CD14-positive monocyte (primary cell): ENCODE measurements at regions not wholly inside any gene's neighbourhood (a gene's known extent, or its start where the extent isn't known, plus 50 kb on each side); places are given as distances from the start of the nearest gene placed in this dataset.

Experiments
- DNase-seq, 3 donors: peaks; one replicate each; pipeline ENCODE4 v3.0.0-alpha.2; 2011 to 2022
- H2AFZ ChIP-seq: 2 replicates; pipeline ENCODE4 v1.6.0; 2012; ENCODE audit warnings: mild to moderate bottlenecking, low read depth, low read length, inconsistent platforms; ENCODE audit not compliant: insufficient read depth, poor library complexity, severe bottlenecking
- H3K27ac ChIP-seq, 2 donors: 1 replicate in 1 of 2; 2 replicates in 1 of 2; pipeline ENCODE4 v1.5.1; 2012 to 2013; ENCODE audit warnings: low read length in 2 of 2, control low read depth in 1 of 2, inconsistent platforms in 1 of 2, low read depth in 1 of 2, mild to moderate bottlenecking in 1 of 2
- H3K27me3 ChIP-seq, 2 donors: one replicate each; pipeline versions ENCODE4 v1.6.0 to v1.6.1; 2011 to 2013; ENCODE audit warnings: low read length in 2 of 2; ENCODE audit not compliant: control insufficient read depth in 2 of 2, insufficient read depth in 2 of 2
- H3K36me3 ChIP-seq, 2 donors: replicated peaks in 1 of 2; 1 replicate in 1 of 2; 2 replicates in 1 of 2; pipeline versions ENCODE4 v1.5.1 to v1.6.1; 2012 to 2013; ENCODE audit warnings: low read length in 2 of 2, control low read depth in 1 of 2, inconsistent platforms in 1 of 2, mild to moderate bottlenecking in 1 of 2; ENCODE audit not compliant: insufficient read depth in 2 of 2, control insufficient read depth in 1 of 2
- H3K4me1 ChIP-seq, 2 donors: 1 replicate in 1 of 2; 2 replicates in 1 of 2; pipeline versions ENCODE4 v1.5.1 to v1.6.1; 2012 to 2013; ENCODE audit warnings: low read length in 2 of 2, control low read depth in 1 of 2, inconsistent platforms in 1 of 2, mild to moderate bottlenecking in 1 of 2, moderate library complexity in 1 of 2; ENCODE audit not compliant: insufficient read depth in 2 of 2, control insufficient read depth in 1 of 2
- H3K4me2 ChIP-seq: replicated peaks from 2 replicates; pipeline ENCODE3; 2012; ENCODE audit warnings: low read length, moderate library complexity, mild to moderate bottlenecking; ENCODE audit not compliant: poor library complexity, severe bottlenecking; ENCODE audit errors: extremely low read depth
- H3K4me3 ChIP-seq, 3 experiments: fragments of 200-600 bp in 1 of 3; sonication (generic) in 1 of 3; replicated peaks in 1 of 3; 1 replicate in 2 of 3; 2 replicates in 1 of 3; pipeline ENCODE4 v1.5.1; 2011 to 2013; ENCODE audit warnings: low read length in 3 of 3, mild to moderate bottlenecking in 3 of 3, control low read depth in 2 of 3, low read depth in 2 of 3, inconsistent platforms in 1 of 3, moderate library complexity in 1 of 3
- H3K79me2 ChIP-seq: 2 replicates; pipeline ENCODE4 v1.6.0; 2012; ENCODE audit warnings: mild to moderate bottlenecking, control low read depth, inconsistent platforms, low read length, moderate library complexity; ENCODE audit not compliant: insufficient read depth
- H3K9ac ChIP-seq: 2 replicates; pipeline ENCODE4 v1.6.0; 2017; ENCODE audit warnings: low read length, mild to moderate bottlenecking; ENCODE audit not compliant: insufficient read depth, poor library complexity, severe bottlenecking
- H3K9me3 ChIP-seq, 2 donors: replicated peaks in 1 of 2; 1 replicate in 1 of 2; 2 replicates in 1 of 2; pipeline versions ENCODE4 v1.5.1 to v1.6.1; 2012 to 2013; ENCODE audit warnings: low read length in 2 of 2, control low read depth in 1 of 2; ENCODE audit not compliant: control insufficient read depth in 1 of 2, insufficient read depth in 1 of 2
- H4K20me1 ChIP-seq: 2 replicates; pipeline ENCODE4 v1.6.0; 2012; ENCODE audit warnings: mild to moderate bottlenecking, low read length, control low read depth, moderate library complexity; ENCODE audit not compliant: insufficient read depth
- H3K27ac Mint-ChIP-seq, 7 donors: one replicate each; pipeline ENCODE4 v1.8.0; 2020; ENCODE audit warnings: mild to moderate bottlenecking in 7 of 7, mixed read lengths in 7 of 7, moderate library complexity in 6 of 7, inconsistent platforms in 2 of 7
- H3K27me3 Mint-ChIP-seq, 3 donors: one replicate each; pipeline ENCODE4 v1.8.0; 2021 to 2022; ENCODE audit warnings: low read depth in 3 of 3, mild to moderate bottlenecking in 3 of 3, mixed read lengths in 3 of 3, moderate library complexity in 3 of 3, inconsistent platforms in 1 of 3
- H3K36me3 Mint-ChIP-seq, 2 donors: one replicate each; pipeline ENCODE4 v1.8.0; 2020; ENCODE audit warnings: mixed read lengths in 2 of 2, inconsistent platforms in 1 of 2, mild to moderate bottlenecking in 1 of 2
- H3K4me1 Mint-ChIP-seq: one replicate; pipeline ENCODE4 v1.8.0; 2020; ENCODE audit warnings: mild to moderate bottlenecking, mixed read lengths
- H3K4me3 Mint-ChIP-seq, 2 donors: one replicate each; pipeline ENCODE4 v1.8.0; 2020; ENCODE audit warnings: mild to moderate bottlenecking in 2 of 2, mixed read lengths in 2 of 2, moderate library complexity in 1 of 2
- H3K9me3 Mint-ChIP-seq, 7 donors: one replicate each; pipeline ENCODE4 v1.8.0; 2020 to 2022; ENCODE audit warnings: mixed read lengths in 7 of 7, mild to moderate bottlenecking in 6 of 7, moderate library complexity in 6 of 7, inconsistent platforms in 2 of 7
- WGBS: methylation state at CpG from one replicate; pipeline ENCODE4 v1.1.5; 2013; ENCODE audit warnings: missing lambda C conversion rate; ENCODE audit not compliant: insufficient coverage; 5-methylcytosine and 5-hydroxymethylcytosine counted together
- intact Hi-C, 2 donors: fragments of 100-400 bp; cut with micrococcal nuclease; formaldehyde crosslinking; loops; one replicate each; pipeline versions ENCODE4 v1.15.0 to v1.15.1; 2023
- TF ChIP-seq, protein P1 (sequence below): fragments of 200-600 bp; IDR thresholded peaks from one replicate; pipeline ENCODE4 v1.8.0; 2022; ENCODE audit warnings: antibody characterized with exemption, mild to moderate bottlenecking

DNA sequence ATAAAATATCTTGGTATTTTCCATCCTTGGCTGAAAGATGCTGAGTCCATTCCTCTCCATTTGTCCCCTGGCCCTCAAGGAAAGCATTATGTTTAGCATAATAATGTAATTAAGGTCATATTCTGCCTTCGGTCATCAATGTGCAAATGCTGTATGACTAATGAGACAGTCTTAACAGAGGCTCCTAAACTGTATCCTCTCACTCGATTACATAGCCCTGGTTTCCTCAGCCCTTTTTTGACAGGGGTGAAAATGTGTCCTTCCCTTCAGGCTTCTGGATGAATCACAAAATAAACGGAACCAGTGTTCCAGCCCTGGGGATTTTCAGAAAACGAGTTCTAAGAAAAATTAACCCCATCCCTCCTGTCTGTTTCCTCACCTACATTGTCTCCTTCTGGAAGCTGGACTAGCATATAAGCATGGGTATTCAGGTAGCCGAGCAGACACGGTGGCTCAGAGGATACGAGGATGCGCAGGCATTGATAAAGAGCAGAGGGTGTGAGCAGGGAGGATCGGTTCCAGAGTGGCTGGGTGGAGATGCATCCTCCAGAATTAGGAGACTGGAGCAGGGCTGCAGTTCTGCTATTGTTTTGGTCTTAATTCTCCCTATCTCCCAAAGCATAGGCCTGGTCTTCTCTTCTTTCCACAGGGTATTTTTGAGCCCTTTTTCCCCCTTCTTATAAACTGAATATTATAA is 742.9 kb downstream of the TLR4 start:
- Histone ChIP-seq H3K79me2 (no peaks in the 10 kb centered on the region), H3K9ac (no peak overlapping the region), H3K4me1 (no peaks in the 10 kb centered on the region), H3K4me3 (no peak overlapping the region), H4K20me1 (no peaks in the 10 kb centered on the region), H2AFZ (no peak overlapping the region), H3K36me3 (no peaks in the 10 kb centered on the region), H3K4me2 (no peak overlapping the region), H3K27ac (no peak overlapping the region), H3K9me3 (no peaks in the 10 kb centered on the region), H3K27me3 (no peaks in the 10 kb centered on the region)
- TF ChIP-seq, protein P1, sequence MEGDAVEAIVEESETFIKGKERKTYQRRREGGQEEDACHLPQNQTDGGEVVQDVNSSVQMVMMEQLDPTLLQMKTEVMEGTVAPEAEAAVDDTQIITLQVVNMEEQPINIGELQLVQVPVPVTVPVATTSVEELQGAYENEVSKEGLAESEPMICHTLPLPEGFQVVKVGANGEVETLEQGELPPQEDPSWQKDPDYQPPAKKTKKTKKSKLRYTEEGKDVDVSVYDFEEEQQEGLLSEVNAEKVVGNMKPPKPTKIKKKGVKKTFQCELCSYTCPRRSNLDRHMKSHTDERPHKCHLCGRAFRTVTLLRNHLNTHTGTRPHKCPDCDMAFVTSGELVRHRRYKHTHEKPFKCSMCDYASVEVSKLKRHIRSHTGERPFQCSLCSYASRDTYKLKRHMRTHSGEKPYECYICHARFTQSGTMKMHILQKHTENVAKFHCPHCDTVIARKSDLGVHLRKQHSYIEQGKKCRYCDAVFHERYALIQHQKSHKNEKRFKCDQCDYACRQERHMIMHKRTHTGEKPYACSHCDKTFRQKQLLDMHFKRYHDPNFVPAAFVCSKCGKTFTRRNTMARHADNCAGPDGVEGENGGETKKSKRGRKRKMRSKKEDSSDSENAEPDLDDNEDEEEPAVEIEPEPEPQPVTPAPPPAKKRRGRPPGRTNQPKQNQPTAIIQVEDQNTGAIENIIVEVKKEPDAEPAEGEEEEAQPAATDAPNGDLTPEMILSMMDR: no peak
- WGBS: 30% methylated on average over 3 of the region's 9 CpGs
- no peaks in the 10 kb centered on the region for H3K4me1 Mint-ChIP-seq
- intact Hi-C loops: no loop called here
- no peak for DNase-seq
- H3K27ac Mint-ChIP-seq: no peak overlapping the region
- H3K4me3 Mint-ChIP-seq: no peak overlapping the region
- H3K36me3 Mint-ChIP-seq: no peaks in the 10 kb centered on the region
- H3K27me3 Mint-ChIP-seq: no peaks in the 10 kb centered on the region
- H3K9me3 Mint-ChIP-seq: peaks cover 0 to 2% (median 0%) of the 10 kb centered on the region in 7 donors

DNA sequence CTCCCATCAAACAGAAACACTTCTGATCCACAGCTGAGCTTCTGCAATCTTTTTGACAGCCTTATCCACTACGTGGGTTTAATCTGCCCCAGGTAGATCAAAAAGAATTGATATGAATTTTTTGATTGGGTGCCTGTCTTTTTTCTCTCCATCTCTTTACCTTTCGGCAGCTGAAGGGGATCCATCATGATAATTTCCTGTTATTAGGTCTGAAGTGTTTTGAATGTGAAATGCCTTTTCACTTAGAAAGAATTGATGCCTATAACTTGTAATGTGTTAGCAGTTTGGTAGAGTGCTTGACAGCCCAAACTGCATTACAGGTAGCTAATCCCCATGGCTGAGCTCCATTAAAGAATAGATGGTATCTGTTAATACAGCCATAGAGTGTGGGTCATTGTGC is 745.4 kb downstream of the TLR4 start:
- DNase-seq: no peak
- H3K4me3 ChIP-seq: no peak overlapping the region
- no peaks in the 10 kb centered on the region for H3K36me3 ChIP-seq
- H4K20me1 ChIP-seq: no peaks in the 10 kb centered on the region
- H3K27ac ChIP-seq: no peak overlapping the region
- no peaks in the 10 kb centered on the region for H3K79me2 ChIP-seq
- no peak overlapping the region for H3K4me2 ChIP-seq
- intact Hi-C loops: no loop called here
- no peak overlapping the region for H3K9ac ChIP-seq
- TF ChIP-seq, protein P1: no peak
- no peak overlapping the region for H2AFZ ChIP-seq
- no peaks in the 10 kb centered on the region for H3K4me1 Mint-ChIP-seq
- H3K27ac Mint-ChIP-seq: no peak overlapping the region
- H3K9me3 ChIP-seq: no peaks in the 10 kb centered on the region
- H3K4me3 Mint-ChIP-seq: no peak overlapping the region
- WGBS: no CpG with 5 or more reads among the region's 2 CpGs
- H3K27me3 Mint-ChIP-seq: no peaks in the 10 kb centered on the region
- peaks cover 0 to 2% (median 0%) of the 10 kb centered on the region in 7 donors for H3K9me3 Mint-ChIP-seq
- no peaks in the 10 kb centered on the region for H3K27me3 ChIP-seq
- no peaks in the 10 kb centered on the region for H3K4me1 ChIP-seq
- H3K36me3 Mint-ChIP-seq: no peaks in the 10 kb centered on the region
